G401.6 (cell line): ENCODE measurements at regions not wholly inside any gene's neighbourhood (a gene's known extent, or its start where the extent isn't known, plus 50 kb on each side); places are given as distances from the start of the nearest gene placed in this dataset.
"Not testable (repeated sequence)": the region's sequence is repeated elsewhere in the genome, so short reads cannot be mapped to it uniquely, and the experiment has no call there.

ENCODE experiments used
- FAIRE-seq: peaks from 2 replicates; lab custom pipeline; 2012; peaks lifted over from hg19 to GRCh38; lab: Jason Lieb, UNC

DNA sequence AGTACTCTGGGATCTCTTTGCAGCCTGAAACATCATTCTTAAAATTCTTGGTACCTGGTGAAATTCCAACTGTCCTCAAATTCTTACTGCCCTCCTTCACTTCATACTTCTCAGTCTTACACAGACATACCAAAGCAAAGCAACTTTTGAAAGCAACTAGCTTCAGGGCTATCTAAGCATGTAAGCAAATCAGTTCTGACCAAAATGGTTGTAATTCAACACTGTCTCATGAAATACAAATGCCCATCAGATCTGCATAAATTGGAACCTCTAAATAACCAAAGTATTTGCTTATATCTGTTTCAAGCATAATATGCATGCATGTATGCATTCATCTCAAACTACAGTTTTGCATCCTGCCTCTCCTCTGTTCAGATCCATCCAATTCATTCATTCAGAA, 308.1 kb upstream of the PPARGC1A start:
- no peak for FAIRE-seq

DNA sequence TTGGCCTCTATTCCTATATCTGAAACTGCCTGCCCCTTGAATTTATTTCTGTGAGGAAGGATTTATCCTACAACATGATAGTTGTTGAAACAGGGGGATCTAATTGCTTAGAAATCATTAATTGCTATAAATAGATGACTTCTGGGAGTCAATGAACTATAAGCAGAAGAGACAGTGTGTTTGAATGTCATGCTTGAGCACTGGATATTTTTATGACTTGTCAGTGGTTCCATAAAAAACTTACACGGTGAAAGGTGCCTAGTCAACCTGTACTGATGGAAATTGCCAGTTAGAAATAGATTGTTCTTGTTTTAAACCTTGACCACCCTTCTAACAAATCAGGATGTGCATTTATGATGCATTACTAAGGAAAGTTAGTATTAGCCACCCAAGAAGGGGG, 306.9 kb upstream of the PPARGC1A start:
- no peak for FAIRE-seq

DNA sequence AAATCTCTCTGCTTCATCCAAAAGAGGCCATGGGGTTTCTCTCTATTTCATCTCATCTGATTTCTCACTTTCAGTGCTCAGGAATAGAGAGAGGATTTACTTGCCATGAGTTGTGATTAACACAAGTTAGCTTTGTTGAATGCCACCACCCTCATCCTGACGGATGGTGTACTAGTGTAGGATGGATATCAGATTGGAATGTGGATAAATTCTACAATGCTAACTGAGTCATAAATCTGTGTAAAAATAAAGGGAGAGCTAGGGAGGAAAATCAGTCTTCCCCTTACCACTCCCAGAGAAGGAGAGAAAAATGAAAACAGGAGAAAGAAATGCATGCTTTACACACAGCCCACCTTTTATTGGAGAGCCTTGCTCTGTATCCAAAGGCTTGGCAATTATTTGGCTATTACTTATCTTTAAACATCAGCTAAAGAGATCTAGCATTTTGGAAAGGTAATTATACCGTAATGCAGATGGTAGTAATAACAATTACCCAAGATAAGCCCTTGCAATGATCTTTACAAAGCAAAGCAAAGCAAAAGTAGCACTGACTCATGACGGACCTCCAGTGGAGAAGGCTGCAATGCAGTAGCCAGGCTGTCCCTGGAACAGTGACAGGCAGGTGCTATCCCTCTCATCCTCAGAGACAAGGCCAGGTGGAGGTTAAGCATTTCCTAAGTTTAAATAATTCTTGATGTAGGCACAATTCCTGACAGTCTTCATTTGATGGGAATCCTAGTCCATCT, 306.3 kb upstream of the PPARGC1A start:
- FAIRE-seq, result no peak

DNA sequence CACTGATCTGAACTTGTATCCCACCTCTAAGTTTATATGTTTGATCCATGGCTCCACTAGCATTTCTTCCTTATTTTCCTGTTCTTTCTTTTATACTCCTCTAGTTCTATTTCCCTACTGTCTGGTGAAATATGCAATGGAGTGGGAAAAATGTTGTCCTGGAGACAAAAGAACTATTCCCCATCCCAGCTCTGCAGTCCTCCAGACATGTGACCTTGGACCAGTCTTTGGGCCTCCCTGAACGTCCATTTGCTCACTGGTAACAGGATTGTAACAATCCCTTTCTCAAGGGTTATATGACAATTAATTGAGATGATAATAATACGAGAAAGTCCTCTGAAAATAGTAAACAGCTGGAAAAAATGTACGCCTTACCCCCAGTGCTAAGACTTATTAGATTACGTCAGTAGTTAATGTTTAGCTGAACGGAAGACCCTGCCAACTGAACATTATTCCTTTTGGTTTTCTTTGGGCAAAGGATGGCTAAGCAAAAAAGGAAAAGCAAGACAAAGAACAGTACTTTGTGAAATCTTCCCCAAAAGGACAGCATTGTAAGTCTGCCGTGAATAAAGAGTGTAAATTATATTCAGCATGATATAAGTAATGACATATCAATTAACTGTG, 302.3 kb upstream of the PPARGC1A start:
- no peak for FAIRE-seq

DNA sequence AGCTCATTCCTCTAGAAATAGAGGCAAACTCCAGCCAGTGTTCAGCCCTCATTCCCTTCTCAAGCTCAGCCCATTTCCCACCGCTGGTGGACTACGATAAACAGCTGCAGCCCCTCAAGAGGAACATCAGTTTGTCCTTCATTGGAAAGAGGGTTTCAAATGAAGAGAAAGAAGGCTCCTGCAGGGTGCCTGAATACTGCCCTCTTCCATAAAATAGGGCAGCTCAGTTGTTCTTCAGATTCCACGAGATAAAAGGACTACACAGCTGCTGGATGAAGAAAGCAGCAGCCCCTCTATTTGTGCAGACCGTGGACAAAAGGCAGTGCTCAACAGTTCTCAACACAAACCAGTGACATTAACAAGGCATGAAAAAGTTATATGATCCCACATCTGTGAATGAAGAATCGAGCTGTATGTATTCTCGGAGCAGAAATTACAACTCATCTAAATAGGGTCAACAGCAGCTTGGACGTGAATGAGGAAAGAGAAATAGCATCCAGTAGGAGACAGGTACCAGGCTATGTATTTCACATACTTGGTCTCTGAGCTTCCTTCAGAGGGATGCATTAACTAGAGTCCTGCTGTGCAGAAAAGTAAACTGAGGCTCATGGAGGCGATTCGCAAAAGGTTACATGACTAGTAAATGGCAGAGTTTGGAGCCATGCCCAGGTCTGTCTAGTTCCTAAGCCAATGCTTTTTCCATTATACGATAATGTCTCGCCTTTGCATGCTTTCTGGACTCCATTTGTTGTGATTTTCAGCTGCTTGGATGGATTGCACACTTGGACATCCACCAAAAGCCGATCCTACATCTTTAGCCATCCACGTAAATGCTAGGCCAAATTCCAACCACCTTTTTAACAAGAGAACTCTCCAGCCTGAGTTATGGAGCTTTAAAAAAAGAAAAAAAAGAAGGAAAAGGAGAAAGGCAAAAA, 301.2 kb upstream of the PPARGC1A start:
- FAIRE-seq, result no peak

DNA sequence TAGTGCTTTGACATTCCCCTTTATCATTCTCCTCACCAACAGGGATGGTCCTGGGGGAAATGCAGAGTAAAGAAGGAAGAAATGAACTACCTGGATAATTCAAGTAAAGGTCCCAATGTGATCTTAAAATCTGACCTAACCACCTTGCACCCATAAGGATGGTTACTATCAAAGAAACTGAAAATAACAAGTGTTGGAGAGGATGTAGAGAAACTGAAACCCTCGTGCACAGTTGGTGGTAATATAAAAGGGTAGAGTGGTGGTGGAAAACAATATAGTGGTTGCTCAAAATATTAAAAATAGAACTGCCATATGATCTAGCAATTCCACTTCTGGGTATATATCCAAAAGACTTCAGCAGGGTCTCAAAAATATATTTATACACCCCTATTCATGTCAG, 298.6 kb upstream of the PPARGC1A start:
- FAIRE-seq, result no peak

DNA sequence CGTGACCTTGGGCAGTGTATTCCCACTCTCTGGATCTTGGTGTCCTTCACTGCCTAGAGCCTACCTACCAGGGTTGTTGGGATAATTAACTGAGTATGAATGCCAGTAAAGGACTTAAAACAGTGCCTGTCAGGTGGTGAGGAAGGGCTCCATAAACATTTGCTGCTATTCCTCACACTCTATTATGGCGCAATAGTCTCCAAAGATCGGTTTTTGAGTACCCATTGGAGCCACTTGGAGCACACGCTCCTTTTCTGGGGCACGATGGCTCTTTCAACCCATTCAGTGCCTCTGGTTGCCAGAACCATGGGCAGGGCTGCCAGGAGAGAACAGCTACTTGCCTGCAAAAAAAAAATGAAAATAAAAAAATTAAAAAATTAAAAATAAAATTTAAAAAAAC, 296.6 kb upstream of the PPARGC1A start:
- FAIRE-seq, result no peak

DNA sequence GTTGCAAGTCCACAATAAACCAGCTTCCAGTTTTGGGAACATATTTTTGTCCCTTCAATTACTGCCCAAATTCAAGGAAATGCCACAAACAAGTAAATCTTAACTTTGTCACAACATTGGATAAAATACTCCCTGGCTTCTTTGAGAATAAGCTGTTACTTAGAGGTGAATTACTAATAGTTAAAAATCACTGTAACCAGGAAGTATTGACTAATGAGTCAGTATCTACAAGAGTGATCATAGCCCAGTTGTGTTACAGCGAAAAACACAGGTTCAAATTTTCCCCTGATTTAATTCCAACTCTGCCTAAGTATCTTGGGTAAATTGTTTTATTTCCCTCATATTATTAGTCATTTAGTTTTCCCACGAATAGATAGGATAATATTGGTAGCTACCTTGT, 291.2 kb upstream of the PPARGC1A start:
- FAIRE-seq, result no peak

DNA sequence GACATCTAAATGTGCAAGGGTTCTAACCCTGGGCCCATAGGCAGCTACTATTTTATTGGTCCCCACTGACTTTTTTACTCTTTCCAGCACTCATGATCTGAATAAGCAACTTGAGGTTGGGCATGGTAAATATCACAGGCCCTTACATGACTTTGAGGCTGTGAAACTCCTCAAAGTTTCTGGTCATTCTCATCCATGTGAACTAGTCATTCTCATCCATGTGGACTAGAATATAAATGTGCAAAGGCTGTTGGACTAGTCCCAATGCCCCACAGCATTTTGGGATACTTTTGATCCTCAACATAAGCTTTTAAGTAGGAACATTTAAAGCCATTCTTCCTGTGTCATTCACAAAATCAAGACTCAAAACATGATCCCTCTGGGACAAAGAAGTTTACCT, 290.7 kb upstream of the PPARGC1A start:
- FAIRE-seq, result no peak

DNA sequence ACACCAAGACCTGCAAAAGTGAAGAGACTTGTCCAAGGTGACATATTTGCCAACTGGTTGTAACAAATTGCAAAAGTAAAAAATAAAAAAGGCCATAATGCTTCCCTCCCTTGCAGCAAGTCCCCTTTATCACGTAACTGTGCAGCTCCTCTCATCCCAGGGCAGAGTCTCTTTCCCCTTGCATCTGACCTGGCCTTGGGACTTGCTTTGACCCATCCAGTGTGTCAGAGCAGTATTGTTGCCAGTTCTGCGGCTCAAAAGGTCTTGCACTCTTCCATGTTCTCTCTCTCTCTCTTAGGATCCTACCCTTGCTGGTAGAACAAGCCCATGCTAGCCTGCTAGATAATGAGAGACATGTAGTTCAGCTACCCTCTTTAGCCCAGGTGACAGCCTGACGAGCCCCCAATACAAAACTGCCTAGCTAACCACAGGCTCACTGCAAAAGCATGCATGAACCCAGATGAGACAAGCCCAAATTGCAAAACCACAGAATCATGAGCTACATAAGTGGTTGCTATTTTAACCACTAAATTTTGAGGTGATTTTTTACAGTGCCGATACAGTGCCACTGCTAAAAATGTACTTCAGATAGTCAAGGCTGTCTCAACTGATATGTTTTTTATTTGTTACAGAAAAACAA, 289.5 kb upstream of the PPARGC1A start:
- no peak for FAIRE-seq

DNA sequence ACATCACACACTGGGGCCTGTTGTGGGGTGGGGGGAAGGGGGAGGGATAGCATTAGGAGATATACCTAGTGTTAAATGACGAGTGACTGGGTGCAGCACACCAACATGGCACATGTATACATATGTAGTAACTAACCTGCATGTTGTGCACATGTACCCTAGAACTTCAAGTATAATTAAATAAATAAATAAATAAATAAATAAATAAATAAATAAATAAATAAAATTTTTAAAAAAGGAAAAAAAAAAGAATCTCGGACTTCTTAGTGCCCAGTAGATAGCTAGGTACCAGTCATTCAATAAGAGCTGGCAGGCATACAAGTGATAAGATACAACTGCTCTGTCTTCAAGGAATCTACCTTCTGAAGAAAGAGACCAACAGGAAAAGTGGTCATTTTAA, 287.6 kb upstream of the PPARGC1A start:
- FAIRE-seq, result not testable (repeated sequence)

DNA sequence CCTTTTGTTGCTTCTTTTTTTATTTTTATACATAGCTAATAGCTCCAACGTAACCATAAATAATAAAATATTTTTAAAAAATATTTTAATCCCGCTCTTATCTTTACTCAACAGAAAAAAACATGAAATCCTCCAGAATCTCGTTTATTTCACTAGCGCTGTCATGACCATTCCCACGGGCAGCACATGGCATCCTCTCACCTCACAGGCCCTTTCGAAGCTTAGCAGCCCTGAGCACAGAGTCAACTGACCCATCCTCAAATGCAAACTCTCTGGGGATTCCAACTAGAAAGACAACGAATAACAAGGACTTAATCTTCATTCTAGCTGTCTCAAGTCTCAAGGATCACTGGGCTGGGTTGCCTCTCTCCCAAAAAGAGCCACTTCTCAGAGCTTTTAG, 285.9 kb upstream of the PPARGC1A start:
- FAIRE-seq, result no peak

DNA sequence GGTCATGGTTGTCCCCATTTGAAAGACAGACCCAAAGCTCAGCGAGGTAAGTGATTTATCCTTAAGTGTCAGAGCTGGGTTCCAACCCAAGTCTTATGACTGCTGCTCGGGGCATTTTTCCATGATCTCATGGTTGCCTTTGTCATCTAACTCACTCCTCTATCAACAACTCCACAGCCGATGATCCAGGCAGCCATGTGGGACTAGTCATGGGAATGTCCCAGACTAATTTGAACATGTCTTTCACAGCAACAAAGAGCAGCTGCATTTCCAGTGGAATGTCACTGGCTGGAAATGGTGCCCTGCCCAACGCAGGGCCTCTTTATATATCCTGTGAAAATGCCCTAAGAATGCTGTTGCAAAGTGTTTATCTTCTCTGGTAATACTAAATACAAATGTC, 284.8 kb upstream of the PPARGC1A start:
- no peak for FAIRE-seq

DNA sequence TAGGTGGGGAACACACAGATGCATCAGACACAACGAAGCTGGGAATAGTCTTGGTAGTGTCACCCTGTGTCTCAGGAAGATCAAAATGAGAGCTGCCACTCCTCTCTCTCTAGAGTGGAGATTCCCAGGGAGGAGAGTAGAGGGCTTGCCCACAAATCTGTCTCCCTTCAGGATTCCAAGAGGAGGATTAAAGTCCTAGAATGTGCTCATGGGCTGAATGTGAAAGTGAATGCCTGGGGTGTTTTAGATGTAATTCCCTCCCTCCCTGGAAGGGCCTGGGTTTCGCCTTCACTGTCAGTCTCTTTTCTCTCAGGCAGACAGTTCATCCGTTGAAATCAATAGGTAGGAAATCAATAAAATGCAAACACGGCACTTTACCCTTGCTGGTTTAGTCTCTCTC, 282.6 kb upstream of the PPARGC1A start:
- FAIRE-seq, result no peak

DNA sequence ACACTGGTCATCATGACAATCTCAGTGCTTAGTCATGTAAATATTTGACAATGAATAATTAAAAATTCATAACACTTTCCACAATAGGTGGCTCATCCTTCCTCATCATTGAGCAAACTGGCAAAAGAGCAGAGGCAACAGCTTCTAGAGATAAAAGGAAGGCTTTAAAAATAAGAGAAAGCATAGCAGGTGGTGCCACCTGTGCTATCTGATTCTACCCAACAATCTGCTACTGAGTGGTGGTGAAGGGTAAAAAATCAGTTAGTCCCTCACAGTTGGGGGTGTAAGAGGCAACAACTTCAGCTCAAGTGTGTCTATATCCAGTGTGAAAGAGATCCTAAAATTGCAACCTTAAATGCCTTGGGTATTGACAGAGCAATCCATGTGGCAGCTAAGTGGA, 280.1 kb upstream of the PPARGC1A start:
- FAIRE-seq, result no peak

DNA sequence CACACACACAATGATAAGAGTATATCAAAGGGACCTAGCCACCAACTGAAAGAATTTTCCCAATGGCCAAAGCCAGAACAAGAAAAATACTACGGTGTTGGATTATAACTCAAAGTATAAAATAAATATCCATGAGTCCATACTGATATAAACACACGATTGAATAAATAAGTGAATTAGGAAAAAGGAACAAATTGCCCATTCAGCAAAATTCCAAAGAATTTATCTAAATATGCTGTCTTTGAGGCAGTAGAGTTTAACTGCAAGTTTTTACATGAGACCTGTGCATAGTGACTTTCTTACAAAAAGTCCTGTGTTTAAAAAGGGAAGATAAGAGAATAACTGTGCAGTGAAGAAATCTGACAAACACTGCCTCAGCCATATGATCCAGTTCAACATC, 278.8 kb upstream of the PPARGC1A start:
- no peak for FAIRE-seq

DNA sequence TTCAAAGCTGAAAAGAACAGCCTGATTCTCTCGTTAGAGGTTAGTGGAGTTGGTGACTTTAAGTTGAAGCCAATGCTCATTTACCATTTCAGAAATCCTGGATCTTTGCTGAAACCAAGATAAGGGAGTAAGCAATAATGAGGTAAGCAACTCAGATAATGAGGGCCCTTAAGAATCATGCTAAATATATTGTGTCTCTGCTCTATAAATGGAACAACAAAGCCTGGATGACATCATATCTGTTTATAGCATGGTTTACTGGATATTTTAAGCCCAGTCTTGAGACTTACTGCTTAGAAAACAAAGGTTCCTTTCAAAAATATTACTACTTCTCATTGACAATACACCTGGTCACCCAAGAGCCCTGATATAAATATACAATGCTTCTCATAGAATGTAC, 276.7 kb upstream of the PPARGC1A start:
- FAIRE-seq, result no peak

DNA sequence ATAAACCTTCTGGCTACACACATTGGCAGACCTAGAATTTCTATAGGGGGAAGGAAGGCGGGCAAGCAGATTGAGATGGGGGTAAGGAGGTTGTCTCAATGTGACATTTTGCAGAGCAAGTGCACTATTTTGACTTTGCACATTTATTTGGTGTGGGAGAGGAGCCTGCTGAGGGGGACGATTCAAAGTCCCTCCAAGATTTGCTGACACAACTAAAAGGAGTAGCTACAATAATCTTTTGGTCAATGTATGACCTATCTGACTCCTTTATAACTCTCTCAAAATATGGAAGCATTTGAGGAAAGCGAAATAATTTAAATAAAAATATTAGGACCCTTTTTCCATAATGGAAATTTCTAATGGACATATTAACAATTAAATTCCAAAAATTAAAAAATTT, 274.9 kb upstream of the PPARGC1A start:
- no peak for FAIRE-seq

DNA sequence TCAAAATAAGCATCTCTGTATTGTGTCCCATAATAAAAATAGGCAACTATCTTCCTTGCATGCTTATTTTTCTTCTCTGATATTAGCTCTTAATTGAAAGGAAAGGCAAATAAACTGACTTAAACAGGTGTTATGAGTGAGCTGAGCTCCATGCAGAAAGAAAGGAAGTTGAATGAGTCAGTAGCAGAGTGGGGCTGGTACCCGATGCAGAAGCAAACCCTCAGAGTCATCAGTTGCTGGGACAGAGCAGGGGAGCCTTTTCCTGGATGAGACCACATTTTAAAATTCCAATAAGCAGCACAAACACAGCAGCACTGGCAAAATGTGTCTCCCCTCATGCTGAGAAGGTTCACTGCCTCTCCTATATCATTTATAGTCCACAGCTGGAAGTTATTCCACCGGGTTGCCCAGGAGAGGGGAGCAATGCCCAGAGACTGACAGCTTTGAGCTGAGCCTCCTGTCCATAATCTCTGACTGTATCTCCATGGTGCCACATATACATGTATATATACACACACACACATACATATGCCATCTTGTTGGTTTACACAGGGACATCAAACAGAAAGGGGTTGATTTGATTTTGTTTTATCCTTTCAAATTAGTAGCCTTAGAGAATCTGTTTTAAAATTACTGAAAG, 274.3 kb upstream of the PPARGC1A start:
- FAIRE-seq, result no peak

DNA sequence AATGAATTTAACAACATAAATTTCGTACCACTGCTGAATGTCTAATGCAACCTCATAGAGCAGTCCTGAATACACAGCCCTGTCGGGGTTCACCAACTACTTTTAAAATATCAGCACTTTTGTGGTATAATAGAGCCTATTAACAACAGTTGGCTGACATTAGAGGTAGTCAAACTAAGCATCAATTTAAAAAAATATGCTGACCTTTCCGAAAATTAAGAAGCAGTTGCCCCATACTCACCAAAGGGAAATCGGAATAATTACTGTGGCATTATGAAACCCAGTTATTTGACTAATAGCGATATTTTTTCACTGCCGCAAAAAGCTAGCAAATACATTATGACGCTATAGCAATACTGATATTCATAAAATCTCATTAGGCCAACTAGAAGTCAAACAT, 273.5 kb upstream of the PPARGC1A start:
- no peak for FAIRE-seq

DNA sequence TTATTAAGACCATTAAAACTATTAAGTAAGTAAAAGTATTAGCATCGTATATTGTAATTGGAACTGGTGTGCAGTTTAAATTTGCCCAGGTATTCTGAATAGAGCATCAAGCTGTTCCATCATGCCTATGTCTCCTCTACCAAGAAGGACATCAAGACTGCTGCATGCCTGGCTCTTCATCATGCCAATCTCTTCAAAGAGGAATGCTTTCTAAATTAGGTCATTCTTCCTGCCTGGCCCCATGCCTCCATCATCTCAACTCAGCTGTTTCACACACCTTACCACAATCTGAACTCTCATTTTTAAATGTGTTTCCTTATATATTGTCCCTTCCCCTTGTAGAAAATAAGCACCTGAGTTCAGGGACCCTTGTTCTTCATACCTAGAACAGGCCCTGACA, 270.5 kb upstream of the PPARGC1A start:
- no peak for FAIRE-seq

DNA sequence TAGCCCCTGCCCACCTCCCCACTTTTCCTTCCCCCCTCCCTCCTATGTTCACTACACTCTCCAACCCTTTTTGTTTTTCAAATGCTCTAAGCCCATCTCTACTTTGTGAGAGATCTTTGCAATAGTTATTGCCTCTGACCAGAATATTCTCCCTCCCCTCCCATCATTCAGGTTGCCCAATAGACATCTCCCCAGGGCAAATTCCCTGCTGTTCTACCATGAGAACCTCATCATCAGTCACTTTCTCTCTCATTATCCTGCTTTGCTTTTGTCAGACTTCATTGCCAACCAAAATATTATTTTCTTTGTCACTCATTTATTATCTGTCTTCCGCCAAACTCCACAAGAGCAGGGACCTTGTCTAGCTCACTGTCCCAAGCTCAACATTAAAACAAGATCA, 268.2 kb upstream of the PPARGC1A start:
- no peak for FAIRE-seq
